Natural killer cell (primary cell): ENCODE measurements at regions not wholly inside any gene's neighbourhood (a gene's known extent, or its start where the extent isn't known, plus 50 kb on each side); places are given as distances from the start of the nearest gene placed in this dataset.

Source experiments
- ATAC-seq, 3 donors: fragments of 150-1000 bp in 2 of 3; fragments of 200-7000 bp in 1 of 3; cut with Tn5 transposase; 1 replicate in 1 of 3; 2 replicates in 2 of 3; pipeline ENCODE4 v1.10.0; 2021; ENCODE audit warnings: mild to moderate bottlenecking in 2 of 3, moderate library complexity in 2 of 3
- DNase-seq, 2 donors: peaks; one replicate each; pipeline versions ENCODE4 v3.0.0 to v3.0.0-alpha.2; 2013 to 2021; ENCODE audit warnings: mixed read lengths in 1 of 2
- H3K27ac ChIP-seq: one replicate; pipeline ENCODE4 v1.5.1; 2013; ENCODE audit warnings: mild to moderate bottlenecking, low read length
- H3K27me3 ChIP-seq: one replicate; pipeline ENCODE4 v1.6.1; 2013; ENCODE audit warnings: low read length; ENCODE audit not compliant: control insufficient read depth, insufficient read depth
- H3K36me3 ChIP-seq: one replicate; pipeline ENCODE4 v1.6.1; 2013; ENCODE audit warnings: low read length; ENCODE audit not compliant: control insufficient read depth, insufficient read depth
- H3K4me1 ChIP-seq: one replicate; pipeline ENCODE4 v1.6.1; 2013; ENCODE audit warnings: low read length; ENCODE audit not compliant: control insufficient read depth, insufficient read depth
- H3K4me3 ChIP-seq: one replicate; pipeline ENCODE4 v1.5.1; 2013; ENCODE audit warnings: low read length
- H3K9me3 ChIP-seq: one replicate; pipeline ENCODE4 v1.6.1; 2013; ENCODE audit warnings: low read length; ENCODE audit not compliant: control insufficient read depth, insufficient read depth
- H3K27ac Mint-ChIP-seq, 2 donors: one replicate each; pipeline ENCODE4 v1.8.0; 2022; ENCODE audit warnings: mild to moderate bottlenecking in 2 of 2, mixed read lengths in 2 of 2, moderate library complexity in 1 of 2
- H3K27me3 Mint-ChIP-seq, 2 donors: one replicate each; pipeline ENCODE4 v1.8.0; 2022; ENCODE audit warnings: low read depth in 2 of 2, mixed read lengths in 2 of 2
- H3K36me3 Mint-ChIP-seq: one replicate; pipeline ENCODE4 v1.8.0; 2022; ENCODE audit warnings: mixed read lengths
- H3K4me1 Mint-ChIP-seq, 2 donors: one replicate each; pipeline ENCODE4 v1.8.0; 2022; ENCODE audit warnings: mixed read lengths in 2 of 2
- H3K4me3 Mint-ChIP-seq: one replicate; pipeline ENCODE4 v1.8.0; 2022; ENCODE audit warnings: mild to moderate bottlenecking, moderate library complexity, mixed read lengths
- H3K9me3 Mint-ChIP-seq, 2 donors: one replicate each; pipeline ENCODE4 v1.8.0; 2022; ENCODE audit warnings: mixed read lengths in 2 of 2
- CTCF ChIP-seq: fragments of 200-600 bp; IDR thresholded peaks from one replicate; pipeline ENCODE4 v1.8.0; 2022; ENCODE audit warnings: antibody characterized with exemption
- WGBS: methylation state at CpG from one replicate; pipeline ENCODE4 v1.1.7; 2013; ENCODE audit warnings: missing lambda C conversion rate; ENCODE audit not compliant: insufficient coverage; 5-methylcytosine and 5-hydroxymethylcytosine counted together
- intact Hi-C: fragments of 100-400 bp; cut with micrococcal nuclease; formaldehyde crosslinking; loops from one replicate; pipeline ENCODE4 v1.14.2; 2022

- H3K4me1 Mint-ChIP-seq = no peaks in the 10 kb centered on the region
- no peaks in the 10 kb centered on the region for H3K4me1 ChIP-seq
- no peak for DNase-seq
- no peak overlapping the region for H3K27ac ChIP-seq
- no peak for ATAC-seq
- H3K27ac Mint-ChIP-seq = no peak overlapping the region
- no peaks in the 10 kb centered on the region for H3K36me3 ChIP-seq
- H3K4me3 Mint-ChIP-seq = no peak overlapping the region
- no peaks in the 10 kb centered on the region for H3K27me3 ChIP-seq
- no peak for TF ChIP-seq CTCF
- H3K9me3 Mint-ChIP-seq = peaks cover 8 to 13% of the 10 kb centered on the region in 2 donors
- H3K4me3 ChIP-seq = no peak overlapping the region
- H3K36me3 Mint-ChIP-seq = no peaks in the 10 kb centered on the region
- no peaks in the 10 kb centered on the region for H3K27me3 Mint-ChIP-seq
- no peaks in the 10 kb centered on the region for H3K9me3 ChIP-seq
- intact Hi-C loops = no loop called here
Observed at GRCh38 chr21:27511233-27511632, 544.3 kb upstream of the ADAMTS5 start.

GRCh38 chr21:27507695-27508094 lies 540.8 kb upstream of the ADAMTS5 start:
- no peaks in the 10 kb centered on the region for H3K4me1 Mint-ChIP-seq
- no peaks in the 10 kb centered on the region for H3K27me3 Mint-ChIP-seq
- Histone ChIP-seq H3K4me1 (no peaks in the 10 kb centered on the region), H3K9me3 (no peaks in the 10 kb centered on the region), H3K27ac (no peak overlapping the region), H3K4me3 (no peak overlapping the region), H3K36me3 (no peaks in the 10 kb centered on the region), H3K27me3 (no peaks in the 10 kb centered on the region)
- ATAC-seq (no peak), DNase-seq (no peak)
- peaks cover 8% of the 10 kb centered on the region in 2 donors for H3K9me3 Mint-ChIP-seq
- H3K27ac Mint-ChIP-seq = no peak overlapping the region
- WGBS = 92% methylated on average over 3 of the region's 4 CpGs
- intact Hi-C loops = no loop called here
- no peak overlapping the region for H3K4me3 Mint-ChIP-seq
- no peak for TF ChIP-seq CTCF
- H3K36me3 Mint-ChIP-seq = no peaks in the 10 kb centered on the region

- TF ChIP-seq CTCF = no peak
- no CpG with 5 or more reads among the region's 1 CpG for WGBS
- H3K9me3 Mint-ChIP-seq = peaks cover 0 to 4% of the 10 kb centered on the region in 2 donors
- Histone ChIP-seq H3K4me1 (no peaks in the 10 kb centered on the region), H3K9me3 (no peaks in the 10 kb centered on the region), H3K4me3 (no peak overlapping the region), H3K27ac (no peak overlapping the region), H3K36me3 (no peaks in the 10 kb centered on the region), H3K27me3 (no peaks in the 10 kb centered on the region)
- intact Hi-C loops = no loop called here
- H3K4me1 Mint-ChIP-seq = no peaks in the 10 kb centered on the region
- DNase-seq (no peak), ATAC-seq (no peak)
- no peaks in the 10 kb centered on the region for H3K36me3 Mint-ChIP-seq
- H3K27ac Mint-ChIP-seq = no peak overlapping the region
- no peaks in the 10 kb centered on the region for H3K27me3 Mint-ChIP-seq
- H3K4me3 Mint-ChIP-seq = no peak overlapping the region
Observed at GRCh38 chr21:27505516-27505915, 538.6 kb upstream of the ADAMTS5 start.

- DNase-seq = no peak
- TF ChIP-seq CTCF = no peak
- H3K9me3 ChIP-seq = no peaks in the 10 kb centered on the region
- H3K4me1 Mint-ChIP-seq = no peaks in the 10 kb centered on the region
- ATAC-seq = no peak
- no peak overlapping the region for H3K4me3 ChIP-seq
- 100% methylated on average over 1 of the region's 3 CpGs for WGBS
- no peak overlapping the region for H3K27ac ChIP-seq
- no peaks in the 10 kb centered on the region for H3K27me3 Mint-ChIP-seq
- peaks cover 0 to 2% of the 10 kb centered on the region in 2 donors for H3K9me3 Mint-ChIP-seq
- H3K4me3 Mint-ChIP-seq = no peak overlapping the region
- no peaks in the 10 kb centered on the region for H3K36me3 ChIP-seq
- no peak overlapping the region for H3K27ac Mint-ChIP-seq
- H3K36me3 Mint-ChIP-seq = no peaks in the 10 kb centered on the region
- H3K27me3 ChIP-seq = no peaks in the 10 kb centered on the region
- H3K4me1 ChIP-seq = no peaks in the 10 kb centered on the region
- intact Hi-C loops = no loop called here
Observed at GRCh38 chr21:27502801-27503200, 535.9 kb upstream of the ADAMTS5 start.
